Activated T-helper 1 cell treated with anti-CD3 and anti-CD28 coated beads, Interleukin-12 subunit alpha, Interleukin-12 subunit beta, Interleukin-2, Interleukin-4 antibody, amounts not matched to agents 30 ng/mL and 10 ng/mL and 1 ng/mL, durations not matched to agents 14 hours and 24 hours and 36 hours (primary cell): ENCODE measurements at regions not wholly inside any gene's neighbourhood (a gene's known extent, or its start where the extent isn't known, plus 50 kb on each side); places are given as distances from the start of the nearest gene placed in this dataset.
"Not testable (repeated sequence)": the region's sequence is repeated elsewhere in the genome, so short reads cannot be mapped to it uniquely, and the experiment has no call there.

ENCODE experiments used
- DNase-seq: peaks from one replicate; pipeline ENCODE4 v3.0.0; 2021; ENCODE audit warnings: low spot score
- H3K27ac Mint-ChIP-seq: one replicate; pipeline ENCODE4 v1.8.0; 2021; ENCODE audit warnings: mild to moderate bottlenecking, mixed read lengths
- H3K27me3 Mint-ChIP-seq: one replicate; pipeline ENCODE4 v1.8.0; 2022; ENCODE audit warnings: mild to moderate bottlenecking, moderate library complexity, mixed read lengths; ENCODE audit not compliant: insufficient read depth
- H3K36me3 Mint-ChIP-seq: one replicate; pipeline ENCODE4 v1.8.0; 2021; ENCODE audit warnings: low read depth, mixed read lengths
- H3K4me1 Mint-ChIP-seq: one replicate; pipeline ENCODE4 v1.8.0; 2021; ENCODE audit warnings: low read depth, mixed read lengths
- H3K4me3 Mint-ChIP-seq: one replicate; pipeline ENCODE4 v1.8.0; 2021; ENCODE audit warnings: mild to moderate bottlenecking, moderate library complexity, mixed read lengths
- H3K9me3 Mint-ChIP-seq: one replicate; pipeline ENCODE4 v1.8.0; 2021; ENCODE audit warnings: mixed read lengths
- intact Hi-C: fragments of 100-400 bp; cut with micrococcal nuclease; formaldehyde crosslinking; loops from one replicate; pipeline ENCODE4 v1.15.1; 2024

- H3K4me1 Mint-ChIP-seq = peaks cover 10% of the 10 kb centered on the region
- intact Hi-C loops = no loop called here
- peaks cover 11% of the 10 kb centered on the region for H3K9me3 Mint-ChIP-seq
- H3K27me3 Mint-ChIP-seq = no peaks in the 10 kb centered on the region
- H3K36me3 Mint-ChIP-seq = no peaks in the 10 kb centered on the region
- no peak overlapping the region for H3K27ac Mint-ChIP-seq
- no peak overlapping the region for H3K4me3 Mint-ChIP-seq
- DNase-seq = no peak
Measured at GRCh38 chr3:107001635-107002034, 375.6 kb upstream of the CCDC54 start.

- H3K9me3 Mint-ChIP-seq = peaks cover 11% of the 10 kb centered on the region
- DNase-seq, H3K4me3 Mint-ChIP-seq, intact Hi-C loops, H3K27ac Mint-ChIP-seq, H3K27me3 Mint-ChIP-seq, H3K36me3 Mint-ChIP-seq, H3K4me1 Mint-ChIP-seq: not testable (repeated sequence)
Measured at GRCh38 chr3:107005352-107005751, 371.9 kb upstream of the CCDC54 start.

GRCh38 chr3:107008213-107008612, 369.0 kb upstream of the CCDC54 start:
- no peak for DNase-seq
- H3K27me3 Mint-ChIP-seq = no peaks in the 10 kb centered on the region
- no peaks in the 10 kb centered on the region for H3K4me1 Mint-ChIP-seq
- no peaks in the 10 kb centered on the region for H3K36me3 Mint-ChIP-seq
- no peak overlapping the region for H3K27ac Mint-ChIP-seq
- H3K4me3 Mint-ChIP-seq = no peak overlapping the region
- H3K9me3 Mint-ChIP-seq = no peaks in the 10 kb centered on the region
- intact Hi-C loops = no loop called here

GRCh38 chr3:107013641-107014040, 363.6 kb upstream of the CCDC54 start:
- intact Hi-C loops = no loop called here
- peaks cover 5% of the 10 kb centered on the region for H3K9me3 Mint-ChIP-seq
- H3K4me3 Mint-ChIP-seq = no peak overlapping the region
- no peaks in the 10 kb centered on the region for H3K4me1 Mint-ChIP-seq
- no peak overlapping the region for H3K27ac Mint-ChIP-seq
- DNase-seq = no peak
- no peaks in the 10 kb centered on the region for H3K27me3 Mint-ChIP-seq
- H3K36me3 Mint-ChIP-seq = no peaks in the 10 kb centered on the region

- Mint-ChIP-seq H3K36me3 (no peaks in the 10 kb centered on the region), H3K4me1 (no peaks in the 10 kb centered on the region), H3K4me3 (no peak overlapping the region), H3K27me3 (no peaks in the 10 kb centered on the region), H3K9me3 (no peaks in the 10 kb centered on the region), H3K27ac (no peak overlapping the region)
- intact Hi-C loops = no loop called here
- DNase-seq = no peak
Measured at GRCh38 chr3:107024551-107025026, 352.6 kb upstream of the CCDC54 start.

- no peak overlapping the region for H3K27ac Mint-ChIP-seq
- no peak overlapping the region for H3K4me3 Mint-ChIP-seq
- H3K4me1 Mint-ChIP-seq = no peaks in the 10 kb centered on the region
- DNase-seq = no peak
- intact Hi-C loops = no loop called here
- H3K27me3 Mint-ChIP-seq = no peaks in the 10 kb centered on the region
- H3K36me3 Mint-ChIP-seq = no peaks in the 10 kb centered on the region
- H3K9me3 Mint-ChIP-seq = no peaks in the 10 kb centered on the region
Measured at GRCh38 chr3:107025961-107026360, 351.3 kb upstream of the CCDC54 start.

- no peak overlapping the region for H3K4me3 Mint-ChIP-seq
Measured at GRCh38 chr3:107028086-107028485, 349.2 kb upstream of the CCDC54 start.

GRCh38 chr3:107028626-107029025, 348.6 kb upstream of the CCDC54 start:
- Mint-ChIP-seq H3K36me3 (no peaks in the 10 kb centered on the region), H3K27me3 (no peaks in the 10 kb centered on the region), H3K4me1 (no peaks in the 10 kb centered on the region), H3K27ac (no peak overlapping the region), H3K4me3 (no peak overlapping the region), H3K9me3 (no peaks in the 10 kb centered on the region)
- intact Hi-C loops = no loop called here
- DNase-seq = no peak

More at GRCh38 chr3:107028086-107028485, 349.2 kb upstream of the CCDC54 start:
- H3K27ac Mint-ChIP-seq = no peak overlapping the region
- intact Hi-C loops = no loop called here
- no peaks in the 10 kb centered on the region for H3K36me3 Mint-ChIP-seq
- no peaks in the 10 kb centered on the region for H3K9me3 Mint-ChIP-seq
- H3K4me1 Mint-ChIP-seq = no peaks in the 10 kb centered on the region
- no peaks in the 10 kb centered on the region for H3K27me3 Mint-ChIP-seq
- no peak for DNase-seq

GRCh38 chr3:107032111-107032510, 345.1 kb upstream of the CCDC54 start:
- H3K27ac Mint-ChIP-seq = no peak overlapping the region
- H3K27me3 Mint-ChIP-seq = no peaks in the 10 kb centered on the region
- intact Hi-C loops = no loop called here
- H3K4me3 Mint-ChIP-seq = no peak overlapping the region
- H3K4me1 Mint-ChIP-seq = no peaks in the 10 kb centered on the region
- H3K36me3 Mint-ChIP-seq = no peaks in the 10 kb centered on the region
- DNase-seq = no peak
- peaks cover 7% of the 10 kb centered on the region for H3K9me3 Mint-ChIP-seq

GRCh38 chr3:107034142-107034541, 343.1 kb upstream of the CCDC54 start:
- Mint-ChIP-seq H3K9me3 (peaks cover 11% of the 10 kb centered on the region), H3K4me3 (no peak overlapping the region), H3K4me1 (no peaks in the 10 kb centered on the region), H3K27ac (no peak overlapping the region), H3K27me3 (no peaks in the 10 kb centered on the region), H3K36me3 (no peaks in the 10 kb centered on the region)
- DNase-seq = no peak
- intact Hi-C loops = no loop called here

GRCh38 chr3:107035176-107035575, 342.1 kb upstream of the CCDC54 start:
- peaks cover 11% of the 10 kb centered on the region for H3K9me3 Mint-ChIP-seq
- H3K27ac Mint-ChIP-seq = no peak overlapping the region
- no peak for DNase-seq
- H3K4me1 Mint-ChIP-seq = no peaks in the 10 kb centered on the region
- no peaks in the 10 kb centered on the region for H3K27me3 Mint-ChIP-seq
- H3K36me3 Mint-ChIP-seq = no peaks in the 10 kb centered on the region
- intact Hi-C loops = no loop called here
- no peak overlapping the region for H3K4me3 Mint-ChIP-seq

GRCh38 chr3:107044677-107045076, 332.6 kb upstream of the CCDC54 start:
- Mint-ChIP-seq H3K9me3 (no peaks in the 10 kb centered on the region), H3K36me3 (no peaks in the 10 kb centered on the region), H3K4me1 (no peaks in the 10 kb centered on the region), H3K4me3 (no peak overlapping the region), H3K27ac (no peak overlapping the region), H3K27me3 (no peaks in the 10 kb centered on the region)
- no peak for DNase-seq
- intact Hi-C loops = no loop called here

- H3K27ac Mint-ChIP-seq = no peak overlapping the region
- DNase-seq = no peak
- no peak overlapping the region for H3K4me3 Mint-ChIP-seq
- H3K36me3 Mint-ChIP-seq = no peaks in the 10 kb centered on the region
- intact Hi-C loops = no loop called here
- H3K4me1 Mint-ChIP-seq = no peaks in the 10 kb centered on the region
- H3K27me3 Mint-ChIP-seq = no peaks in the 10 kb centered on the region
- no peaks in the 10 kb centered on the region for H3K9me3 Mint-ChIP-seq
Measured at GRCh38 chr3:107045791-107046190, 331.4 kb upstream of the CCDC54 start.

GRCh38 chr3:107055181-107055942, 321.9 kb upstream of the CCDC54 start:
- Mint-ChIP-seq H3K27ac (no peak overlapping the region), H3K27me3 (no peaks in the 10 kb centered on the region), H3K4me1 (no peaks in the 10 kb centered on the region), H3K9me3 (no peaks in the 10 kb centered on the region), H3K4me3 (no peak overlapping the region), H3K36me3 (no peaks in the 10 kb centered on the region)
- no peak for DNase-seq
- intact Hi-C loops = no loop called here
